Epithelial cell of esophagus (primary cell): ENCODE measurements at regions not wholly inside any gene's neighbourhood (a gene's known extent, or its start where the extent isn't known, plus 50 kb on each side); places are given as distances from the start of the nearest gene placed in this dataset.

Source experiments
- DNase-seq: peaks from one replicate; pipeline ENCODE4 v3.0.0; 2010; ENCODE audit warnings: low read depth
- H3K4me3 ChIP-seq: 2 replicates; pipeline ENCODE4 v1.5.1; 2011; ENCODE audit warnings: mild to moderate bottlenecking, low read length, control low read depth
- TF ChIP-seq, protein P1 (sequence below): IDR thresholded peaks from 2 replicates; pipeline ENCODE4 v1.5.1; 2011; ENCODE audit warnings: low read depth, mild to moderate bottlenecking, low read length, control low read depth, inconsistent platforms; ENCODE audit not compliant: insufficient read depth; ENCODE audit errors: missing control alignments

DNA sequence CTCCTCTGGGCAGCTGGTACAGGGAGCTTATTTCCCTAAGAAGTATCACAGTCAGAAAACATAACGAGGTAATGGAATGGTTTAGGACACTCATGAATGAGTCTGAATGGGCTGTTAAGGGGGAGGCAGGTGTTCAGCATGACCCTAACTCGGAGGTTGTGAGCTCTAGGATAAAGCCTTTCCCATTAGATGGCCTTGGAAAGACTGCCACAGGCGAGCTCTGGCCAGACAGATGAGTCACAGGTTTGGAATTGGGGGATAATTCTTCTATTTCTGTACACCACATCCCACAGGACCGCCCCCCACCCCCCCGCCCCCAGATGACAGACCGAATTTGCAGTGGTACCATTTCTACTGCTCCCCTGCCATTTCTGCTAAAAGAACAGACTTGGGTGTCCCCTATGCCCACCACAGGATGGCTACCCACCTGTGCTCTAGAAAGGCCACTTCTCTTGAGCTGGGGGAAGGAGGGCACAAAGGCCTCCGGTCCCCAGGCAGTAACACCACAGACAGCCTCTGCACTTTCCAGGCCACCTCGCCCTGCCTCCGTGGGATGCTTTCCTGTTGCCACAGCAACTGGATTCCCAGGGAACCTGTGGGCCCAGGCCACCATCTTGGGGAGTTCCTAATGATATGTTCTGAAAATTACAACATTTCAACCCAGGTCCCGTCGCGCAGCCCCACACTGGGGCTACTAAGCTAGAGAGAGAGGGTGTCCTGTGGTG lies 76.7 kb downstream of the TRIM29 start:
- peak; percentile 20 for DNase-seq
- H3K4me3 ChIP-seq: no peak overlapping the region
- TF ChIP-seq, protein P1, sequence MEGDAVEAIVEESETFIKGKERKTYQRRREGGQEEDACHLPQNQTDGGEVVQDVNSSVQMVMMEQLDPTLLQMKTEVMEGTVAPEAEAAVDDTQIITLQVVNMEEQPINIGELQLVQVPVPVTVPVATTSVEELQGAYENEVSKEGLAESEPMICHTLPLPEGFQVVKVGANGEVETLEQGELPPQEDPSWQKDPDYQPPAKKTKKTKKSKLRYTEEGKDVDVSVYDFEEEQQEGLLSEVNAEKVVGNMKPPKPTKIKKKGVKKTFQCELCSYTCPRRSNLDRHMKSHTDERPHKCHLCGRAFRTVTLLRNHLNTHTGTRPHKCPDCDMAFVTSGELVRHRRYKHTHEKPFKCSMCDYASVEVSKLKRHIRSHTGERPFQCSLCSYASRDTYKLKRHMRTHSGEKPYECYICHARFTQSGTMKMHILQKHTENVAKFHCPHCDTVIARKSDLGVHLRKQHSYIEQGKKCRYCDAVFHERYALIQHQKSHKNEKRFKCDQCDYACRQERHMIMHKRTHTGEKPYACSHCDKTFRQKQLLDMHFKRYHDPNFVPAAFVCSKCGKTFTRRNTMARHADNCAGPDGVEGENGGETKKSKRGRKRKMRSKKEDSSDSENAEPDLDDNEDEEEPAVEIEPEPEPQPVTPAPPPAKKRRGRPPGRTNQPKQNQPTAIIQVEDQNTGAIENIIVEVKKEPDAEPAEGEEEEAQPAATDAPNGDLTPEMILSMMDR: no peak

DNA sequence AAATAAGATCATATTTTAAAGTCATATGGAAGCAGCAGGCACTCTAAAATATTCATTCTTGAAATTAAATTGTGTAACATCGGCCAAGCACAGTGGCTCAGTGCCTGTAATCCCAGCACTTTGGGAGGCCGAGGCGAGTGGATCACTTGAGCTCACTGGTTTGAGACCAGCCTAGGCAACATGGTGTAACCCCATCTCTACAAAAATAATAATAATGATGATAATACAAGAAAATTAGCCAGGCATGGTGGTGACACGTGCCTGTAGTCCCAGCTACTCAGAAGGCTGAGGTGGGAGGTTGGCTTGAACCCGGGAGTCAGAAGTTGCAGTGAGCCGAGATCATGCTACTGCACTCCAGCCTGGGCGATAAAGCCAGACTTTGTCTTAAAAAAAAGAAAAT lies 77.4 kb downstream of the TRIM29 start:
- H3K4me3 ChIP-seq: no peak overlapping the region
- TF ChIP-seq, protein P1: no peak
- no peak for DNase-seq

DNA sequence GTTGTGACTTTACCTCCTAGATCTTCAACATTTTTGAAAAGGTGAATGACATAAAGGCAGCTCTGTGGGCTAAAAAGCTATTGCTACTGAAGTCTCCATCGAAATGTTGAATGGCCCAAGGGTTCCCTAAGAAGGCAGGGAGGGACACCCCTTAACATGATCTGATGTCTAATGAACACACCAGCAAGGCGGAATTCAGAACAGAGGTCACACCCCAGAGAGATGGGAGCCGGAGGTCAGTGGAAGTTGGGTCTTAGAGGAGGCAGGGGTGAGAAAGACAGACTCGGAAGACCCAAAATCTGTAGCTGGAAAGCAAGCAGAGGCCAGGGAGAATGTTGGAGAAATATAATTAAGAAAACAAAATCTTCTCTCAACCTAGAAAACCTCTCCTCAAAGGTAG lies 79.0 kb downstream of the TRIM29 start:
- TF ChIP-seq, protein P1: no peak
- no peak for DNase-seq
- no peak overlapping the region for H3K4me3 ChIP-seq

DNA sequence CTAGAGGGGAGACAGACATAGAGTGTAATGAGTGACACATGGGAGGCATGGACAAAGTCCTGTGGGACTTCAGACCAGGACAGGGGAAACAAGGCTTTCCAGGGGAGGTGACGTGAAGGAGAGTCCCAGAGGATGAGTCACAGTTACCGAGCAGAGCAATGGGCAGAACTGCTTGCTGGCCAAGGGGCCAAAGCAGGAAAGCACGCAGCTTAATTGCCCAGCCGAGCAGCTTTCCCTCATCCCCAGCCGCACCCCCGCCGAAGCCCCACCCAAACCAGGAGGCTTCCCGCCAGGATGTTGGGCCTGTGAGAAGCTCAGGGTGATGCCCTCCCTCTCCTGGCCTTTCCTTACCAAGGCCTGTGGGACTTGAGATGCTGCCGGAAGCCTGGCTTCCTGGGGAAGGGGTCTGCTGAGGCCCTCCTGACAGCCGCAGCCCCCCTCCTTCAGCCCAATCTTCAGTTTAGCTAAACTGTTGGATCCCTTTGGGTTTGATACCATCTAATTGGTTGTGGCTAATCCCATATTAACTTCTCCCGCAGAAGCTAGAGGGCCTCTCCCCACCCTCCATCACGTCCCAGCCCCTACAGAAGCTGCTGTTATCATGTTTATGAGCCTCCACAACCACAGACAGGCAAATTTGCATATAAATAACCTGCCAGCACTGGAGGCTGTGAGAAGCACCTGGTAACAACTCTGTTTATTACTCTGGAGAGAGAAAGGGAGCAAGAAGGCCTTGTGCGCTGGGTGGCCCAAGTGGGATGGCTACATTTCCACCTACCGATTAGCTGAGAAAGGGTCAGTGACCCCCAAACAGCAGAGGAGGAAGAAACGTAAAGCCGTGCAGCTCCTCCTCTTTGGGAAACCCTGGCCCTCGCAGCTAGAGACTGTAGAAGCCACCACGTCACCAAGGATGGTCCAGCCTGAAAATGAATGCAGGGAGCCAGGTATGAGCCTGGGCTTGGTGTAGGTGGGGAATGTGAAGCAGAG lies 80.0 kb downstream of the TRIM29 start:
- TF ChIP-seq, protein P1: no peak
- no peak overlapping the region for H3K4me3 ChIP-seq
- peak; percentile 68 for DNase-seq

DNA sequence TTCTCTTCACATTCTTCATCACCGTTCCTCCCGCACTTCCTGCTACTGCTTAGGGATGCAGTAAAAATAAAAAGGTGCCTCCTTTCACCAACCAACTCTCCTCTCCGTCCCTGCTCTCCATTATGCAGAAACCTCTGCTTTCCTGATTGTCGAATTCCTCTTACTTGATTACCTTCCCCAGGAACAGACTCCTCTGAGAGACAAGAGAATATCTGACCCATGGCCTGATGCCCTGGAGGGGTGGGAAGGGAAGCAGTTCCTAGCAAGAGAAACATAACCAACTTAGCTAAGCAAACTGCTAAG lies 80.9 kb downstream of the TRIM29 start:
- no peak for DNase-seq
- no peak overlapping the region for H3K4me3 ChIP-seq
- TF ChIP-seq, protein P1: no peak

DNA sequence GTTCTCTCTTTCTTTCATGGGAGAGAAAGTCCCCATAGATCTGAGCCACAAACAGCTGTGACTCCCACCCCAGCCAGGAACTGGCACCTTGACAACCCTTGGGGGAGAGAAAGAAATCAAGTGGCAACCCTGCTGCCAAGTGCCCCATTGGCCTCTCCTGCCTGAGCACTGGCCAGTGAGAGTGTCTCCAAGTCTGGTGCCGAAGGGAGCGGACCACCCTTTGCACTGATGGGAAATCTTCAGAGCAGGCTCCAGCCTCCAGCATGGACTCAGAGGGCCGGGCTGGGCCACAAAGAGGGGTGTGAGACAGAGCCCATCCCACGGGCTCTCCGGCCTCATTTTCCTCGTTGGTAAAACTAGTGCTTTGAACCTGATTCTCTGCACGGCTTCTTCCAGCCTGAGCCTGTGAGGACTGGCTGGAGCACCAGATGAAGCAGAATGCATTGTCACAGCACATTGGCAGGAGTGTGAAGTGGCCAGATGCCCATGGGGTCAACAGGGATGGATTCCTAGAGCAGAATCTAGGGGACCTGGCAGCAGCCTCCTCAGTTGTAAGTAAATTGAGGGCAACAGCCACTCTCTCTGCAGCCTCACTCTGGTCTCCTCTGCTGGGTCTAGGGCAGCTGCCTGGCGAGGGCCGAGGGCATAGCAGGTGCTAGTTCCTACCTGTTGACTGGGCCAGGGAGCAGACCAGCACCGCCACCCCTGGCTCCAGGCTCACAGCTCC lies 81.4 kb downstream of the TRIM29 start:
- no peak overlapping the region for H3K4me3 ChIP-seq
- DNase-seq: no peak
- TF ChIP-seq, protein P1: no peak
